HG03280 (cell line): ENCODE measurements at regions not wholly inside any gene's neighbourhood (a gene's known extent, or its start where the extent isn't known, plus 50 kb on each side); places are given as distances from the start of the nearest gene placed in this dataset.

ENCODE experiments used
- ATAC-seq: cut with Tn5 transposase; IDR thresholded peaks from one replicate; pipeline ENCODE4 v1.9.1; 2021; ENCODE audit warnings: mild to moderate bottlenecking, moderate library complexity; ENCODE audit not compliant: unreplicated experiment

- ATAC-seq = no peak
Measured at GRCh38 chr2:139360654-139361053, 580.5 kb upstream of the NXPH2 start.

- no peak for ATAC-seq
Measured at GRCh38 chr2:139359818-139360217, 579.6 kb upstream of the NXPH2 start.

GRCh38 chr2:139357972-139358371 lies 577.8 kb upstream of the NXPH2 start:
- no peak for ATAC-seq

- ATAC-seq = no peak
Measured at GRCh38 chr2:139354518-139354917, 574.3 kb upstream of the NXPH2 start.

GRCh38 chr2:139353874-139354273 lies 573.7 kb upstream of the NXPH2 start:
- no peak for ATAC-seq

GRCh38 chr2:139317259-139317658 lies 537.1 kb upstream of the NXPH2 start:
- no peak for ATAC-seq

GRCh38 chr2:139314059-139314458 lies 533.9 kb upstream of the NXPH2 start:
- no peak for ATAC-seq

- no peak for ATAC-seq
Measured at GRCh38 chr2:139296672-139297209, 516.6 kb upstream of the NXPH2 start.

GRCh38 chr2:139293992-139294548 lies 513.9 kb upstream of the NXPH2 start:
- no peak for ATAC-seq

- ATAC-seq = no peak
Measured at GRCh38 chr2:139281124-139281523, 500.9 kb upstream of the NXPH2 start.

- no peak for ATAC-seq
Measured at GRCh38 chr2:139271879-139272278, 491.7 kb upstream of the NXPH2 start.

GRCh38 chr2:139271149-139271548 lies 491.0 kb upstream of the NXPH2 start:
- no peak for ATAC-seq

GRCh38 chr2:139260052-139260430 lies 479.9 kb upstream of the NXPH2 start:
- ATAC-seq = no peak

GRCh38 chr2:139259422-139260051 lies 479.3 kb upstream of the NXPH2 start:
- no peak for ATAC-seq

GRCh38 chr2:139241286-139241685 lies 461.1 kb upstream of the NXPH2 start:
- no peak for ATAC-seq

GRCh38 chr2:139237023-139237422 lies 456.8 kb upstream of the NXPH2 start:
- no peak for ATAC-seq

- ATAC-seq = no peak
Measured at GRCh38 chr2:139230881-139231280, 450.7 kb upstream of the NXPH2 start.

GRCh38 chr2:139228276-139228675 lies 448.1 kb upstream of the NXPH2 start:
- no peak for ATAC-seq

- no peak for ATAC-seq
Measured at GRCh38 chr2:139225961-139226360, 445.8 kb upstream of the NXPH2 start.

GRCh38 chr2:139218181-139218580 lies 438.0 kb upstream of the NXPH2 start:
- no peak for ATAC-seq

GRCh38 chr2:139217641-139218040 lies 437.5 kb upstream of the NXPH2 start:
- ATAC-seq = no peak

- no peak for ATAC-seq
Measured at GRCh38 chr2:139216435-139216834, 436.2 kb upstream of the NXPH2 start.

GRCh38 chr2:139214801-139215200 lies 434.6 kb upstream of the NXPH2 start:
- ATAC-seq = no peak
